22Rv1 (cell line): ENCODE measurements at regions not wholly inside any gene's neighbourhood (a gene's known extent, or its start where the extent isn't known, plus 50 kb on each side); places are given as distances from the start of the nearest gene placed in this dataset.
"Not testable (repeated sequence)": the region's sequence is repeated elsewhere in the genome, so short reads cannot be mapped to it uniquely, and the experiment has no call there.

Experiments
- CTCF ChIP-seq: fragments of 450-650 bp; IDR thresholded peaks from 2 replicates; pipeline ENCODE4 v1.5.1; 2017; ENCODE audit warnings: mild to moderate bottlenecking
- ZFX ChIP-seq: fragments of 450-650 bp; IDR thresholded peaks from 2 replicates; pipeline ENCODE4 v1.6.1; 2017; ENCODE audit warnings: antibody characterized with exemption, borderline replicate concordance

- TF ChIP-seq CTCF, ZFX: not testable (repeated sequence)
Observed at GRCh38 chr16:85205257-85205656, 93.0 kb upstream of the CIBAR2 start.
